ENCODE measurements at regions not wholly inside any gene's neighbourhood (a gene's known extent, or its start where the extent isn't known, plus 50 kb on each side); places are given as distances from the start of the nearest gene placed in this dataset.

- no peak for DNase-seq (ENCODE audit: low read depth in 1 of 2, low spot score in 1 of 2)
Measured at GRCh38 chr15:70355275-70355795, 257.6 kb upstream of the TLE3 start.

- DNase-seq (ENCODE audit: low read depth in 1 of 2, low spot score in 1 of 2): no peak
Measured at GRCh38 chr15:70354346-70354905, 256.7 kb upstream of the TLE3 start.

GRCh38 chr15:70353606-70354345 is 256.1 kb upstream of the TLE3 start:
- DNase-seq (ENCODE audit: low read depth in 1 of 2, low spot score in 1 of 2): no peak

GRCh38 chr15:70351941-70352774 is 254.4 kb upstream of the TLE3 start:
- no peak for DNase-seq (ENCODE audit: low read depth in 1 of 2, low spot score in 1 of 2)

- no peak for DNase-seq (ENCODE audit: low read depth in 1 of 2, low spot score in 1 of 2)
Measured at GRCh38 chr15:70351391-70351790, 253.7 kb upstream of the TLE3 start.

GRCh38 chr15:70348581-70349344 is 251.0 kb upstream of the TLE3 start:
- DNase-seq (ENCODE audit: low read depth in 1 of 2, low spot score in 1 of 2): no peak

- no peak for DNase-seq (ENCODE audit: low read depth in 1 of 2, low spot score in 1 of 2)
Measured at GRCh38 chr15:70348226-70348543, 250.5 kb upstream of the TLE3 start.

- no peak for DNase-seq (ENCODE audit: low read depth in 1 of 2, low spot score in 1 of 2)
Measured at GRCh38 chr15:70347321-70348225, 249.9 kb upstream of the TLE3 start.

GRCh38 chr15:70345251-70346019 is 247.7 kb upstream of the TLE3 start:
- DNase-seq (ENCODE audit: low read depth in 1 of 2, low spot score in 1 of 2): no peak

GRCh38 chr15:70344666-70345065 is 246.9 kb upstream of the TLE3 start:
- no peak for DNase-seq (ENCODE audit: low read depth in 1 of 2, low spot score in 1 of 2)

- no peak for DNase-seq (ENCODE audit: low read depth in 1 of 2, low spot score in 1 of 2)
Measured at GRCh38 chr15:70343961-70344621, 246.4 kb upstream of the TLE3 start.

- DNase-seq (ENCODE audit: low read depth in 1 of 2, low spot score in 1 of 2): no peak
Measured at GRCh38 chr15:70342554-70343548, 245.1 kb upstream of the TLE3 start.

GRCh38 chr15:70342141-70342540 is 244.4 kb upstream of the TLE3 start:
- DNase-seq (ENCODE audit: low read depth in 1 of 2, low spot score in 1 of 2): no peak

GRCh38 chr15:70341566-70341965 is 243.8 kb upstream of the TLE3 start:
- no peak for DNase-seq (ENCODE audit: low read depth in 1 of 2, low spot score in 1 of 2)

- DNase-seq (ENCODE audit: low read depth in 1 of 2, low spot score in 1 of 2): no peak
Measured at GRCh38 chr15:70340494-70340870, 242.8 kb upstream of the TLE3 start.

- DNase-seq (ENCODE audit: low read depth in 1 of 2, low spot score in 1 of 2): no peak
Measured at GRCh38 chr15:70339571-70340493, 242.1 kb upstream of the TLE3 start.
